ENCODE measurements at regions not wholly inside any gene's neighbourhood (a gene's known extent, or its start where the extent isn't known, plus 50 kb on each side); places are given as distances from the start of the nearest gene placed in this dataset.

GRCh38 chr14:31990183-31990857 is 86.8 kb upstream of the ARHGAP5 start:
- Histone ChIP-seq H3K14ac (ENCODE audit: insufficient read length) (no peak overlapping the region), H3K27me3 (replicated peaks in 1 of 4; ENCODE audit: control insufficient read depth in 3 of 4, extremely low read depth in 1 of 4, insufficient read depth in 3 of 4, low read length in 3 of 4) (no peaks in the 10 kb centered on the region), H4K20me1 (replicated peaks in 1 of 2; ENCODE audit: control insufficient read depth in 1 of 2, insufficient read depth in 2 of 2, low read length in 2 of 2) (no peaks in the 10 kb centered on the region), H4K91ac (replicated peaks; ENCODE audit: insufficient read length, low read length) (no peak overlapping the region), H3K23me2 (ENCODE audit: low read depth, low read length) (no peaks in the 10 kb centered on the region), H4K5ac (ENCODE audit: insufficient read length, low read depth, low read length) (no peak overlapping the region), H3K4ac (replicated peaks; ENCODE audit: insufficient read length, low read depth, low read length) (no peak overlapping the region), H3K4me3 (ENCODE audit: extremely low read depth in 1 of 4, insufficient read depth in 2 of 4, low read depth in 3 of 4, low read length in 4 of 4) (no peak overlapping the region), H2BK12ac (ENCODE audit: low read depth, low read length) (no peak overlapping the region), H3K27ac (ENCODE audit: low read depth, low read length) (no peak overlapping the region), H2BK20ac (ENCODE audit: low read length) (no peak overlapping the region), H3K9me3 (ENCODE audit: insufficient read depth in 2 of 2, low read depth in 1 of 2, low read length in 1 of 2) (0 out of 4 replicates have a peak, but pooled peaks cover 0 to 4% of the 10 kb centered on the region in 2 experiments), H3K9ac (replicated peaks in 1 of 4; ENCODE audit: extremely low read depth in 1 of 4, low read depth in 3 of 4, low read length in 3 of 4) (no peak overlapping the region), H4K8ac (ENCODE audit: extremely low read depth, insufficient read depth, low read length) (no peak overlapping the region), H3K79me1 (ENCODE audit: low read depth, low read length) (no peaks in the 10 kb centered on the region), H3K36me3 (ENCODE audit: control insufficient read depth in 2 of 4, insufficient read depth in 4 of 4, low read length in 3 of 4) (no peaks in the 10 kb centered on the region), H2AFZ (ENCODE audit: low read length) (peak overlapping the region; percentile 55; the same call in 1 of the 2 replicates), H2BK15ac (ENCODE audit: low read length) (no peak overlapping the region), H3K56ac (replicated peaks; ENCODE audit: insufficient read length, low read depth, low read length) (no peak overlapping the region), H3K23ac (ENCODE audit: insufficient read length) (no peak overlapping the region), H3K18ac (ENCODE audit: extremely low read depth, low read length) (no peak overlapping the region), H2AK5ac (ENCODE audit: low read depth, low read length) (no peak overlapping the region), H2BK120ac (replicated peaks; ENCODE audit: low read depth, low read length) (no peak overlapping the region), H3K79me2 (ENCODE audit: control insufficient read depth in 1 of 2, insufficient read depth in 2 of 2, low read length in 2 of 2) (no peaks in the 10 kb centered on the region), H2BK5ac (ENCODE audit: low read depth, low read length) (no peak overlapping the region), H3K4me2 (ENCODE audit: insufficient read depth in 1 of 2, low read depth in 2 of 2, low read length in 2 of 2) (no peak overlapping the region), H3K4me1 (replicated peaks in 1 of 4; ENCODE audit: control insufficient read depth in 3 of 4, insufficient read depth in 4 of 4, low read length in 3 of 4) (peaks cover 0 to 6% (median under 1%) of the 10 kb centered on the region in 4 experiments; a peak in 3 of 7 replicates)
- FAIRE-seq: no peak
- ChIA-PET POLR2A (ENCODE audit: partially characterized antibody) (no interaction called here), CTCF (ENCODE audit: partially characterized antibody) (interaction anchor here (0.6 to 1.3 kb wide), 2 partner anchors 21 to 63 kb away, joined by 3 read pairs; no protein-coding TSS in a partner anchor)
- no peak for DNase-seq (ENCODE audit: low read depth in 1 of 2, low spot score in 2 of 2)
- WGBS, 2 experiments (ENCODE audit: extremely low coverage in 1 of 2, insufficient coverage in 1 of 2, insufficient read length in 1 of 2, insufficient replicate concordance in 2 of 2, low coverage in 1 of 2, low lambda C conversion rate in 2 of 2, missing lambda C conversion rate in 1 of 2): 81% methylated on average over 6 of the region's 6 CpGs; no CpG with 5 or more reads in 1 of the 2 experiments
- TF ChIP-seq YY1 (IDR thresholded peaks at IDR 0.05; ENCODE audit: low read depth, low read length) (no peak), CEBPB (IDR thresholded peaks at IDR 0.05; ENCODE audit: low read depth, low read length) (no peak), EZH2 (IDR thresholded peaks at IDR 0.05; ENCODE audit: low read depth, low read length, severe bottlenecking) (no peak), BACH1 (IDR thresholded peaks at IDR 0.05; ENCODE audit: low read length) (no peak), CREB1 (IDR thresholded peaks at IDR 0.05) (no peak), EP300 (IDR thresholded peaks at IDR 0.05; ENCODE audit: borderline replicate concordance in 1 of 2, low read depth in 2 of 2, low read length in 2 of 2) (no peak), E2F6 (IDR thresholded peaks at IDR 0.05) (no peak), POLR2A (IDR thresholded peaks at IDR 0.05; ENCODE audit: control extremely low read depth in 1 of 2, low read depth in 2 of 2, low read length in 2 of 2) (no peak), BCL11A (IDR thresholded peaks at IDR 0.05; ENCODE audit: low read depth in 2 of 2, low read length in 2 of 2) (no peak), CBX8 (IDR thresholded peaks at IDR 0.05; ENCODE audit: borderline replicate concordance, low read depth, low read length) (no peak), HDAC6 (IDR thresholded peaks at IDR 0.05; ENCODE audit: low read depth, low read length) (no peak), JUND (IDR thresholded peaks at IDR 0.05; ENCODE audit: low read length) (no peak), RNF2 (IDR thresholded peaks at IDR 0.05; ENCODE audit: borderline replicate concordance, low read depth, low read length, missing control alignments, poor library complexity, severe bottlenecking) (no peak), POLR2AphosphoS5 (IDR thresholded peaks at IDR 0.05; ENCODE audit: low read depth, low read length) (no peak)

Measured in H1 (cell line).